ENCODE measurements at regions not wholly inside any gene's neighbourhood (a gene's known extent, or its start where the extent isn't known, plus 50 kb on each side); places are given as distances from the start of the nearest gene placed in this dataset.

DNA sequence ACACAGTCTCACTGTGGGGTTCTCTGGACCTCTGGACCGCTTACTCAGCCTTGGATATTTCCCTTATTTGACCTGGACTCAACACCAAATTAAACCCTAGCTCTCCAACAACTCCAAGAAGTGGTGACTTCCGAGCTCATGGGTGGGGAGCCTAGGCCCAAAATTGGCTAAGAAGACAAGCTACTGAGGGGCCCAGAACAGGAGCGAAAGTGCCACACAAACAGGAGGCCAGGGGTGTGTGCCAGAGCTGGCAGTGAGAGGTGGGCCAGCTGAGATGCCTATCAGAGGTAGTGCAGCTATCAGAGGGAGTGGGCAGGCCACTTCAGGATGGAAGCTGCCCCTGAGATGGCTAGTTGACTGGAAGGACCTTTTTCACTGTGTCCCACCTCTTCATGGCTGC lies 151.1 kb upstream of the PRR20G start:
- TF ChIP-seq CTCF (IDR thresholded peaks at IDR 0.05): no peak
- no peak for TF ChIP-seq POLR2A (IDR thresholded peaks at IDR 0.05)
